ENCODE measurements at regions not wholly inside any gene's neighbourhood (a gene's known extent, or its start where the extent isn't known, plus 50 kb on each side); places are given as distances from the start of the nearest gene placed in this dataset.

GRCh38 chr22:48893288-48894063 is 934.2 kb downstream of the BRD1 start:
- Histone ChIP-seq H3K4me3 (replicated peaks; ENCODE audit: low read depth, low read length) (no peak overlapping the region), H3K27me3 (replicated peaks; ENCODE audit: control insufficient read depth, insufficient read depth, low read length) (no peaks in the 10 kb centered on the region), H3K36me3 (ENCODE audit: control insufficient read depth, insufficient read depth, low read length) (no peaks in the 10 kb centered on the region)
- DNase-seq (ENCODE audit: extremely low read depth, insufficient read length), result no peak
- no peak for TF ChIP-seq CTCF (IDR thresholded peaks at IDR 0.05; ENCODE audit: insufficient read depth, low read length, poor library complexity, severe bottlenecking)

- no peak for TF ChIP-seq CTCF (IDR thresholded peaks at IDR 0.05; ENCODE audit: insufficient read depth, low read length, poor library complexity, severe bottlenecking)
- Histone ChIP-seq H3K36me3 (ENCODE audit: control insufficient read depth, insufficient read depth, low read length) (no peaks in the 10 kb centered on the region), H3K4me3 (replicated peaks; ENCODE audit: low read depth, low read length) (no peak overlapping the region), H3K27me3 (replicated peaks; ENCODE audit: control insufficient read depth, insufficient read depth, low read length) (no peaks in the 10 kb centered on the region)
- no peak for DNase-seq (ENCODE audit: extremely low read depth, insufficient read length)
Measured at GRCh38 chr22:48892578-48893287, 934.9 kb downstream of the BRD1 start.

GRCh38 chr22:48891688-48892577 is 935.7 kb downstream of the BRD1 start:
- Histone ChIP-seq H3K36me3 (ENCODE audit: control insufficient read depth, insufficient read depth, low read length) (no peaks in the 10 kb centered on the region), H3K27me3 (replicated peaks; ENCODE audit: control insufficient read depth, insufficient read depth, low read length) (no peaks in the 10 kb centered on the region), H3K4me3 (replicated peaks; ENCODE audit: low read depth, low read length) (no peak overlapping the region)
- no peak for DNase-seq (ENCODE audit: extremely low read depth, insufficient read length)
- TF ChIP-seq CTCF (IDR thresholded peaks at IDR 0.05; ENCODE audit: insufficient read depth, low read length, poor library complexity, severe bottlenecking), result no peak

- TF ChIP-seq CTCF (IDR thresholded peaks at IDR 0.05; ENCODE audit: insufficient read depth, low read length, poor library complexity, severe bottlenecking), result no peak
- H3K4me3 ChIP-seq (replicated peaks; ENCODE audit: low read depth, low read length), result no peak overlapping the region
- H3K36me3 ChIP-seq (ENCODE audit: control insufficient read depth, insufficient read depth, low read length), result no peaks in the 10 kb centered on the region
- DNase-seq (ENCODE audit: extremely low read depth, insufficient read length), result no peak
- no peaks in the 10 kb centered on the region for H3K27me3 ChIP-seq (replicated peaks; ENCODE audit: control insufficient read depth, insufficient read depth, low read length)
Measured at GRCh38 chr22:48890693-48891554, 936.7 kb downstream of the BRD1 start.
